ENCODE measurements at regions not wholly inside any gene's neighbourhood (a gene's known extent, or its start where the extent isn't known, plus 50 kb on each side); places are given as distances from the start of the nearest gene placed in this dataset.

DNA sequence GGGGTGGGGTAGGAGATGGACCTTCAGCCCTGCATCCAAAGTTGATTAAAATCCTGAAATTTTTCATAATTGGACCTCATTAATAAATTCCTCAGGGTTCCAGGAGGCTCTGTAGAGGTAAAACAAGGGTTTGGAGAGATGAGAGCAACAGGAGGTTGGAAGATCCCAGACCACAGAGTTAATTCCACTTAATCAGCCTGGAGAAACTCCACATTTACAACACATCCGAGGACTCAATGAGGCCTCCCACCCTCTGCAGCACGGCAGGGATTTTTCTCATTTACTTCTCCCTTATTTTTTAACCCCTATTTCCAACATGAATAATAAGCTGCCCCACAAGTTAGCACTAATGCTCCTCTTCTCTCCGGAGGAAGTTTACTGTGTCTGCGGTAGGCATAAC lies 165.0 kb upstream of the MAP3K1 start:
- TF ChIP-seq, protein P1, sequence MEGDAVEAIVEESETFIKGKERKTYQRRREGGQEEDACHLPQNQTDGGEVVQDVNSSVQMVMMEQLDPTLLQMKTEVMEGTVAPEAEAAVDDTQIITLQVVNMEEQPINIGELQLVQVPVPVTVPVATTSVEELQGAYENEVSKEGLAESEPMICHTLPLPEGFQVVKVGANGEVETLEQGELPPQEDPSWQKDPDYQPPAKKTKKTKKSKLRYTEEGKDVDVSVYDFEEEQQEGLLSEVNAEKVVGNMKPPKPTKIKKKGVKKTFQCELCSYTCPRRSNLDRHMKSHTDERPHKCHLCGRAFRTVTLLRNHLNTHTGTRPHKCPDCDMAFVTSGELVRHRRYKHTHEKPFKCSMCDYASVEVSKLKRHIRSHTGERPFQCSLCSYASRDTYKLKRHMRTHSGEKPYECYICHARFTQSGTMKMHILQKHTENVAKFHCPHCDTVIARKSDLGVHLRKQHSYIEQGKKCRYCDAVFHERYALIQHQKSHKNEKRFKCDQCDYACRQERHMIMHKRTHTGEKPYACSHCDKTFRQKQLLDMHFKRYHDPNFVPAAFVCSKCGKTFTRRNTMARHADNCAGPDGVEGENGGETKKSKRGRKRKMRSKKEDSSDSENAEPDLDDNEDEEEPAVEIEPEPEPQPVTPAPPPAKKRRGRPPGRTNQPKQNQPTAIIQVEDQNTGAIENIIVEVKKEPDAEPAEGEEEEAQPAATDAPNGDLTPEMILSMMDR (IDR thresholded peaks at IDR 0.05 in 4 of 5, conservative IDR thresholded peaks at IDR 0.05 in 1 of 5) = no peak
- TF ChIP-seq POLR2A (IDR thresholded peaks at IDR 0.05) = no peak

All from gastrocnemius medialis (tissue), 4 donors.